Mammary epithelial cell (primary cell): ENCODE measurements at regions not wholly inside any gene's neighbourhood (a gene's known extent, or its start where the extent isn't known, plus 50 kb on each side); places are given as distances from the start of the nearest gene placed in this dataset.

Experiments
- EZH2 ChIP-seq: IDR thresholded peaks from 2 replicates; pipeline ENCODE4 v1.6.1; 2012; ENCODE audit warnings: low read length, inconsistent platforms, borderline replicate concordance
- TF ChIP-seq, protein P1 (sequence below), 2 donors: IDR thresholded peaks in 1 of 2; conservative IDR thresholded peaks in 1 of 2; 2 replicates each; pipeline ENCODE4 v1.5.1; 2011 to 2012; ENCODE audit warnings: inconsistent platforms in 2 of 2, low read length in 2 of 2, mild to moderate bottlenecking in 2 of 2, control low read depth in 1 of 2, low read depth in 1 of 2; ENCODE audit not compliant: insufficient read depth in 1 of 2; ENCODE audit errors: extremely low read depth in 1 of 2

DNA sequence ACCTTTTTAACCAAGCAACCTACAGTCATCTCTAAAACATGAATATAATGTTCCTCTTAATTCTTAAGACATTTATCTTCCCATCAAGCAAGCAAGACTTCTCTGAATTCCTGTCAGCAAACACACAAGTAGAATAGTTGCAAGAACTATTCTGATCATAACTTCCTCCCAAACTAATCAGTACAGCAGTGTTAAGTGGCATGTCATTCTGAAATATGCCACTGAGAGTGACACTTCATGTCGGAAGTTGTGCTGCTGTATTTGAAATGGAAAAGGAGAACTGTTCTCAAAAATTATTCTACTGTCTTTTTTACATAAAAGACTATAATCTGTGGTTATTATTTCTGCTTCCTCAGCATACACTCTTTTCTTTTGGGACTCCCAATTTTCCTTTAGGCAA lies 546.6 kb downstream of the PCDH18 start:
- TF ChIP-seq, protein P1, sequence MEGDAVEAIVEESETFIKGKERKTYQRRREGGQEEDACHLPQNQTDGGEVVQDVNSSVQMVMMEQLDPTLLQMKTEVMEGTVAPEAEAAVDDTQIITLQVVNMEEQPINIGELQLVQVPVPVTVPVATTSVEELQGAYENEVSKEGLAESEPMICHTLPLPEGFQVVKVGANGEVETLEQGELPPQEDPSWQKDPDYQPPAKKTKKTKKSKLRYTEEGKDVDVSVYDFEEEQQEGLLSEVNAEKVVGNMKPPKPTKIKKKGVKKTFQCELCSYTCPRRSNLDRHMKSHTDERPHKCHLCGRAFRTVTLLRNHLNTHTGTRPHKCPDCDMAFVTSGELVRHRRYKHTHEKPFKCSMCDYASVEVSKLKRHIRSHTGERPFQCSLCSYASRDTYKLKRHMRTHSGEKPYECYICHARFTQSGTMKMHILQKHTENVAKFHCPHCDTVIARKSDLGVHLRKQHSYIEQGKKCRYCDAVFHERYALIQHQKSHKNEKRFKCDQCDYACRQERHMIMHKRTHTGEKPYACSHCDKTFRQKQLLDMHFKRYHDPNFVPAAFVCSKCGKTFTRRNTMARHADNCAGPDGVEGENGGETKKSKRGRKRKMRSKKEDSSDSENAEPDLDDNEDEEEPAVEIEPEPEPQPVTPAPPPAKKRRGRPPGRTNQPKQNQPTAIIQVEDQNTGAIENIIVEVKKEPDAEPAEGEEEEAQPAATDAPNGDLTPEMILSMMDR (conservative IDR thresholded peaks at IDR 0.05 in 1 of 2, IDR thresholded peaks at IDR 0.05 in 1 of 2; ENCODE audit: extremely low read depth in 1 of 2, insufficient read depth in 1 of 2, low read depth in 1 of 2, low read length in 2 of 2), result no peak
- TF ChIP-seq EZH2, result no peak
